ENCODE measurements at regions not wholly inside any gene's neighbourhood (a gene's known extent, or its start where the extent isn't known, plus 50 kb on each side); places are given as distances from the start of the nearest gene placed in this dataset.

DNA sequence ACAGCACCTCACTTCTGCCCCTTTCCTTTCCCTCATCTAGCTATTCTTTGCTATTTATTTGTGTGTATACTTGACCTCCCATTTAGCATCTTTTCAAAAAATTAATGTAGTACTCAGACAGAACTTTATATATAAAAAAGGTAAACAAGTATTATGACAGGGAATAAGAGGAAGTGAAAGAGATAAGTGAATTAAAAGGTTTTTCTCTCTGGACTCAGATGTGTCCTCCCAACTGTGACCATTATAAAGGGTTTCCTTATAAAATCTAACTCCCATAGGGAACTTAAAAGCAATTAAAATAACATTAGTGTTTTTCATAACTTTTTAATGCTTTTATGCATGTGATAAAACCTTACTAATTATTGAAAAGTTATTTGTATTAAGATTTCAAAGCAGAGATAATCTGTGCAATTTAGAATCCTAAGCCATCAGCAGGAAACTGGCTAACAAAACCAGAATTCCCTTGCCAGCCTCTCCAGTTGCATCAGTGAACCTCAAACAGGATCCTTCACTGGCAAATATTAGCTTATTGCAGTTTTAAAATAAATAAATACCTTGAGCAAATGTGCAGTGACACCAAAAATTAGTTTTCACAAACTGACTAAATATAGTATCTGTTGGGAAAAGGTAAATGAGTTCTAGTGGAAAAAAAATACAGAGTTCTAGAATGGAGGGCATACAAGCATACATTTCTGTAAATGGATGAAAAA lies 930.7 kb downstream of the BCL11A start:
- no peak for TF ChIP-seq POLR2A (IDR thresholded peaks at IDR 0.05; ENCODE audit: low read length)
- no peak for TF ChIP-seq GATA1 (IDR thresholded peaks at IDR 0.05; ENCODE audit: low read depth, low read length)
